GM21786 (cell line): ENCODE measurements at regions not wholly inside any gene's neighbourhood (a gene's known extent, or its start where the extent isn't known, plus 50 kb on each side); places are given as distances from the start of the nearest gene placed in this dataset.
"Not testable (repeated sequence)": the region's sequence is repeated elsewhere in the genome, so short reads cannot be mapped to it uniquely, and the experiment has no call there.

Experiments used
- ATAC-seq: cut with Tn5 transposase; IDR thresholded peaks from one replicate; pipeline ENCODE4 v1.9.1; 2021; ENCODE audit not compliant: unreplicated experiment

DNA sequence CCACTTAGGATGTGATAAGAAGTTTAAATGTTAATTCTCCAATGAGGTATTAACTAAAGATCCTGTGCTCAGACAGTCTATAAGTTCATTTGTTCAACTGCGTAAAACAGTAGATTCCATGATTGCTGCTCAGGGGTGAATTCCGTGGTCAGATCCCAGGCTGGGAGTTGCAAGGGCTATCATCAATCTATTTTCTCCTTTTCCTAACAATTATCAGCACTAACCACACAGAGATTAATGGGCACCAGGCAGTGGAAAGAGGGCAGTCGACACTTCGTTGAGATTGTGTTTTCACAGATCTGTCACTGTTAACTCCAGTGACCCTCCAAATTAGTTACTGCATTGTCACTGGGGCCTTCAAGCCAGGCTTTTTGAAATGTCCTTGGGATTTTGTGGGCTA is 154.1 kb upstream of the SPRED2 start:
- ATAC-seq, result no peak

DNA sequence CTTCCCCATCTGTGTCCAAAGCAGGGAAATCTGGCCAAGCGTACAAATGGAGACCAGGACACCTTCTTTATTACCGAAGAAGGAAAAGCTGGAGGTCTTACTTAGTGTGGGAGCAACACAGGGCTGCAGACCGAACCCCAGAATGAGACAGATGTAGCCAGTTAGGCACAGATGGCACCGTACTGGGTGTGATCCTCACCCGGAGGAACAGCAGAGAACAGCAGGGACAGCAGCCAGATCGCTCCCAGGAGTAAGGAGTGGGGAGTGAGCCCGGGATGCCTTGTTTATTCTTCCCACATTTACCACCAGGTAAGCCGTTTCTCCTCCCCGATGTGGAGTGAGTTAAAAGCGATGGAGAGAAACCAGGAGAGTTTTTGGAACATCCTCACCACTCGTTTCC is 150.7 kb upstream of the SPRED2 start:
- no peak for ATAC-seq

- ATAC-seq, result no peak
Measured at GRCh38 chr2:65582364-65582763, 150.0 kb upstream of the SPRED2 start.

- no peak for ATAC-seq
Measured at GRCh38 chr2:65580824-65581223, 148.4 kb upstream of the SPRED2 start.

GRCh38 chr2:65579506-65580235 is 147.3 kb upstream of the SPRED2 start:
- ATAC-seq, result no peak

DNA sequence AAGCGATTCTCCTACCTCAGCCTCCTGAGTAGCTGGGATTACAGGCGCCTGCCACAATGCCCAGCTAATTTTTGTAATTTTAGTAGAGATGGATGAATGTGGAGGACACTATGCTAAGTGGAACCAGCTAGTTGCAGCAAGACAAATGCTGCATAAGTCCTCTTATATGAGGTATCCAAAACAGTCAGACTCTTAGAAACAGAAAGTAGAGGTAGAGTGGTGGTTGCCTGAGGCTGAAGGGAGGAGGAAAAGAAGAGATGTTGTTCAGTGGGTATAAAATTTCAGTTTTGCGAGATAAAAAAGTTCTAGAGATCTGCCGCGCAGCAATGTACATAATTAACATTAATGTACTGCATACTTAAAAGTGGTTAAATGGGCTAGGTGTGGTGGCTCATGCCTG is 145.3 kb upstream of the SPRED2 start:
- no peak for ATAC-seq

GRCh38 chr2:65576861-65577601 is 144.6 kb upstream of the SPRED2 start:
- no peak for ATAC-seq

- ATAC-seq, result no peak
Measured at GRCh38 chr2:65576278-65576677, 143.9 kb upstream of the SPRED2 start.

DNA sequence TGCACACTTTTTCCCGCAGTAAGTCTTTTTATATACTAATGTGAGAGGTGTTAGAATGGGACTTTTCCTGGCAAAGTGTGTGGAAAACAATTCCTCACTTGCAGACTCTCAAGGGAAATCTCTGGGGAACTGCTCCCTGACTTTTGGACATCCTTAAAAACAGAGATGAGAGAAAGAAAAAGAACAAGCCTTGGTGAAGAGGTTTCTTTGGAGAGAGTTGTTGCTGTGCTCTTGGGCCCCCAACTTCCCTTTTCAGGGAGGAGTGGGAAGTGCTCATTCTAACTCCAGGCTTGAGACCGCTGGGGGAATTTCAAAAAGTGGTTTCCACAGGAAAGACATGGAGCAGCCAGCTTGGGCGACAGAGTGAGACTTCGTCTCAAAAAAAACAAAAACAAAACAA is 142.6 kb upstream of the SPRED2 start:
- no peak for ATAC-seq

GRCh38 chr2:65568656-65569440 is 136.4 kb upstream of the SPRED2 start:
- ATAC-seq, result not testable (repeated sequence)

DNA sequence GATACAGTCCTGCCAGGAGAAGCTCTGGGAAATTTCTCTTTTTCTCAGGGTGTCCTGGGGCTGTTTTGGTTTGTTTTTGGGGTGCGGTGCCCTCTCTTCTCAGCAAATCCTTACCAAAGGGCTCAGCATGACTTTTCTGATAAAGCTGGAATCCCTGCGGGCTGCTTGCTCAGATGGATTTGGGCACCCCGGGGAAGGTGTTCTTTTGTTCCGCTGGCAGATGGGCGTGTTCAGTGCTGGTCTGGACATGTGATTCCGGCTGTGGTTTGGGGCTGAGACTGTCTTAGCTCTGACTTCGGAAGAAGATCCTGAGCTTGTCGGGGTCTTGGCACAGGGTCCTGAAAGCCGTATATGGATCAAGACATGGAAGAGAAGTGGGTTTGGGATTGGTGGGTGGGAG is 134.2 kb upstream of the SPRED2 start:
- no peak for ATAC-seq

GRCh38 chr2:65565681-65566080 is 133.3 kb upstream of the SPRED2 start:
- no peak for ATAC-seq

- no peak for ATAC-seq
Measured at GRCh38 chr2:65564299-65564698, 131.9 kb upstream of the SPRED2 start.

DNA sequence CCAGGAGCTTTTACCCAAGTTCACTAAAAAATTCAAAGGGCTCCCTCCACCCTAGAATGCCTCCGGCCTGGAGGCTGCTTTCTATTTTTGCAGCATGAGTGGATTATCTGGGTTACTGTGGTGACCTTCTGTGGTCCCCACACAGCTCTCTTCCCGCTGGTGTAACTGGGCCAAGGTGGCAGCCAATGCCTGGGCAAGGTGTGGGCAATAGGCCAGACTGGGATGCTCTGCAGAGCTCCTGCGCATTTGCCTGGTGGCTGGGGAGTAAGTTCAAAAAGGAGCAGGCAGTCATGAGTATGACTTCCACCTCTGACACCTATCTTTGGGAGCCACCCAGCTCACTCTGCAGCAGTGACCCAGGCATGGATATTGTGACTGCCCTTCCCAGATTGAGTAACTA is 130.5 kb upstream of the SPRED2 start:
- no peak for ATAC-seq

- ATAC-seq, result no peak
Measured at GRCh38 chr2:65558743-65559142, 126.3 kb upstream of the SPRED2 start.

- no peak for ATAC-seq
Measured at GRCh38 chr2:65557616-65558573, 125.5 kb upstream of the SPRED2 start.

DNA sequence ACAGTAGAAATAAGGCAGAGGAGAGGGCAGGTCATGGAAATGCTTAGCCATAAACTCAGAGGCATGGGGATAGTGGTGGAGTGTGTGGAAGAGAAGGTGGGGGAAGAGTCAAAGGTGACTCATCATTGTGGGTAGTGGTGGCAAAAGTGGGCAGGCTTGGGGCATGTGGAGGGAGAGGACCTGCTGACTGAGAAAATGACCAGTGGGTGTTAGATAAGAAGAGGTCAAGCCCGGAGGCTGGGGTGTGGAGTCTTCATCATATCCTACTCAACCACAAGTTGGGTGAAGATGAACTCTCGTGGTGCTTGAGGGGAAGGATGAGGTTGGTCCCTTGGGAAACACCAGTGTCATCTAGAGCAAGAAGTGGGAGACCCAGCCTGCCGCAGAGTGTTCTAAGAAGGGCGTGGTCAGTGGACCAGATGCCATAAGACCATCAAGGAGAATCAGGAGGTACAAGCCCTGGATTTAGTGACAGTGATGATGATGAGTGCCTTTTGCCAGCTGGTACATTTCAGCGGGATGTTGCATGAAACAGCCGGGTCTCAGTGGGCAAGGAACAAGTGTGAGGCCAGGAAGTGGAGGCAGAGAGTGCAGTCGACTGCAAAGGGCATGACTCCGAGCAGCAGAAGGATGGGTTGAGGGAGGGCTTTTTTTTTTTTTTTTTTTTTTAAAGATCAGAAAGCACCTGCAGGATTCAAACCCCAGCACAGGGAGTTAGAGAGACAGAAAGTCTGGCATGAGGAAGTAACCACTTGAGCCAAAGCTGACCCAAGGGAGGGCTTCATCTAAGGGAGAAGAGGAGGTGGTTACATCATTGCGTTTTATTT is 122.6 kb upstream of the SPRED2 start:
- peak; percentile 71 for ATAC-seq

DNA sequence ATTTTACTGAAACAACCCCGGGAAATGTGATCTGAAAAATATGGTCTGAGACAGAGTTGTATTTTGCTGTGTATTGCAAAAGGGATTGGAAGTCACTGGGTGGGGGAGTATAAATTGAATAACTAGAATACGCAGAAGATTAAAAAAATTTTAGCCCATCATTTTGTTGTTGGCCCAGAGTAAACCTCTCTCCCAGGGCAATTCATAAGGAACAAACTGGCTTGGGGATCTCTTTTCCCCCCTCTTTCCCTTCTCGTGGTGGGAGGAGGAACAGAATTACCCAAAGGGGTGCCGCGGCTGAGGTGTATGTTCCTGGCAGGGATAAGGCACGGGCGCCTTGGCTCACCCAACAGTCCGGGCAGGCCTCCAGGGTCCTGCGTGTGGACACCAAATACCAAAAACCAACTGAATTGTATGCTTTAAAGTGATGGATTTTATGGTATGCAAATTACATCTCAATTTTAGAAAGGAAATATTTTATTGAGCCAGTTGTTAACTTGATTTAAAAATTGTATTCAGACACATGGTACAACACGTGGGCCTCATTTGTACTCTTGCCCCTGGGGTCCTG is 121.2 kb upstream of the SPRED2 start:
- ATAC-seq, result no peak

DNA sequence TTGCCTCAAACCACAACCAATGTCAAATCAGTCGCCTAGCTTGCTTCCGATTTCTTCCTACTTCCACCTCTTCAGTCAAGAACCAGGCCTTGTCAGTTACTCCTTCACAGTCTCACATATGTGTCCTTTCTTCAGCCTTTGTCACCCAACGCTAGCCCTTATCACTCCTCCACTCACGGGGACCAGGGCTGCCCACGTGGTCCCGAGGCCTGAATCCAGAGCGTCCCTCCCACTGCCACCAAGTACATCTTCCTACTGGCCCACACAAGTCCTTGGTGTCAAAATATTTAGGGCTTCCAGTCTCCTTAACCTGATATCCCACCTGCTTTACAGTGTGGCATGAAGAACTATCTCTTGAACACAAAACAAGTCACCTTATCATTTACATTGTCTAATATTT is 119.1 kb upstream of the SPRED2 start:
- ATAC-seq, result no peak

DNA sequence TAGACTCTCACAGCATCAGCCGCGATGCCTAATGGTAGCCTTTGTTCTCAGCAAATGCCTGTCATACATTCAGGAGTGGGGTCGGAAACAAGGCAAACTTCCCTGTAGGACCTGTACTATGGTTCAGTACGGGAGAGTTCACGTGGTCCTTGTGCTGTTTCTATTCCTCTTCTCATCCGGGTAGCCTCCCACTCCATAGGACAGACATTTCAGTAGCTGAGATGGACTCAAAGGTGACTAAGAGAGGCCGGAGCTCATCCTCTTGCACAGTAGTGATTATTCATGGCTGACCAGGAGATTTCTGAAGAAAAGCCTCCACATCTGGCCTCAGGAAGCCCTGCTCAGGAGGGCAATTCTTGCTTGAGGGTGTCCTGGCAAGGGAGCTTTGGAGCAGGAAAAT is 117.8 kb upstream of the SPRED2 start:
- no peak for ATAC-seq
